ENCODE measurements at regions not wholly inside any gene's neighbourhood (a gene's known extent, or its start where the extent isn't known, plus 50 kb on each side); places are given as distances from the start of the nearest gene placed in this dataset.
"Not testable (repeated sequence)": the region's sequence is repeated elsewhere in the genome, so short reads cannot be mapped to it uniquely, and the experiment has no call there.

GRCh38 chr1:185467122-185467521 lies 150.1 kb upstream of the IVNS1ABP start:
- Histone ChIP-seq H3K4me1 (ENCODE audit: control insufficient read depth, low read length) (no peaks in the 10 kb centered on the region), H3K27ac (ENCODE audit: low read depth, low read length) (no peak overlapping the region), H3K9me3 (ENCODE audit: control insufficient read depth, insufficient read depth, low read length) (no peaks in the 10 kb centered on the region), H3K4me3 (ENCODE audit: low read length) (no peak overlapping the region), H4K20me1 (ENCODE audit: control insufficient read depth, insufficient read depth, low read depth, low read length) (no peaks in the 10 kb centered on the region), H3K9me2 (replicated peaks; ENCODE audit: control insufficient read depth, low read length) (no peaks in the 10 kb centered on the region), H3K36me3 (ENCODE audit: control insufficient read depth, low read length) (no peaks in the 10 kb centered on the region), H3K4me2 (ENCODE audit: low read length) (no peak overlapping the region), H3K79me2 (ENCODE audit: control insufficient read depth, low read length) (no peaks in the 10 kb centered on the region), H3K27me3 (ENCODE audit: control insufficient read depth, low read length) (no peaks in the 10 kb centered on the region), H3F3A (ENCODE audit: control insufficient read depth, insufficient read depth) (no peaks in the 10 kb centered on the region)
- no peak for TF ChIP-seq EZH2phosphoT487 (IDR thresholded peaks at IDR 0.05; ENCODE audit: borderline replicate concordance, low read length)
- TF ChIP-seq CTCF (IDR thresholded peaks at IDR 0.05; ENCODE audit: low read depth, low read length, poor library complexity, severe bottlenecking): no peak

- H3K4me3 ChIP-seq (ENCODE audit: low read length): no peak overlapping the region
- no peak for TF ChIP-seq EZH2phosphoT487 (IDR thresholded peaks at IDR 0.05; ENCODE audit: borderline replicate concordance, low read length)
- TF ChIP-seq CTCF (IDR thresholded peaks at IDR 0.05; ENCODE audit: low read depth, low read length, poor library complexity, severe bottlenecking): no peak
- H3K36me3 ChIP-seq (ENCODE audit: control insufficient read depth, low read length): no peaks in the 10 kb centered on the region
- no peaks in the 10 kb centered on the region for H3K4me1 ChIP-seq (ENCODE audit: control insufficient read depth, low read length)
- no peaks in the 10 kb centered on the region for H3K79me2 ChIP-seq (ENCODE audit: control insufficient read depth, low read length)
- no peak overlapping the region for H3K27ac ChIP-seq (ENCODE audit: low read depth, low read length)
- no peak overlapping the region for H3K4me2 ChIP-seq (ENCODE audit: low read length)
- H3K9me2 ChIP-seq (replicated peaks; ENCODE audit: control insufficient read depth, low read length): no peaks in the 10 kb centered on the region
- H4K20me1 ChIP-seq (ENCODE audit: control insufficient read depth, insufficient read depth, low read depth, low read length): no peaks in the 10 kb centered on the region
- H3K27me3 ChIP-seq (ENCODE audit: control insufficient read depth, low read length): no peaks in the 10 kb centered on the region
- no peaks in the 10 kb centered on the region for H3F3A ChIP-seq (ENCODE audit: control insufficient read depth, insufficient read depth)
- H3K9me3 ChIP-seq (ENCODE audit: control insufficient read depth, insufficient read depth, low read length): no peaks in the 10 kb centered on the region
Measured at GRCh38 chr1:185464777-185465176, 147.7 kb upstream of the IVNS1ABP start.

GRCh38 chr1:185463433-185463832 lies 146.4 kb upstream of the IVNS1ABP start:
- Histone ChIP-seq H3K4me1 (ENCODE audit: control insufficient read depth, low read length) (no peaks in the 10 kb centered on the region), H3K4me3 (ENCODE audit: low read length) (no peak overlapping the region), H3K9me3 (ENCODE audit: control insufficient read depth, insufficient read depth, low read length) (no peaks in the 10 kb centered on the region), H3K27ac (ENCODE audit: low read depth, low read length) (no peak overlapping the region), H4K20me1 (ENCODE audit: control insufficient read depth, insufficient read depth, low read depth, low read length) (no peaks in the 10 kb centered on the region), H3K36me3 (ENCODE audit: control insufficient read depth, low read length) (no peaks in the 10 kb centered on the region), H3F3A (ENCODE audit: control insufficient read depth, insufficient read depth) (no peaks in the 10 kb centered on the region), H3K79me2 (ENCODE audit: control insufficient read depth, low read length) (no peaks in the 10 kb centered on the region), H3K9me2 (replicated peaks; ENCODE audit: control insufficient read depth, low read length) (no peaks in the 10 kb centered on the region), H3K27me3 (ENCODE audit: control insufficient read depth, low read length) (no peaks in the 10 kb centered on the region), H3K4me2 (ENCODE audit: low read length) (no peak overlapping the region)
- TF ChIP-seq CTCF (IDR thresholded peaks at IDR 0.05; ENCODE audit: low read depth, low read length, poor library complexity, severe bottlenecking) (no peak), EZH2phosphoT487 (IDR thresholded peaks at IDR 0.05; ENCODE audit: borderline replicate concordance, low read length) (no peak)

GRCh38 chr1:185463011-185463410 lies 146.0 kb upstream of the IVNS1ABP start:
- H3K4me2 ChIP-seq (ENCODE audit: low read length): no peak overlapping the region
- no peaks in the 10 kb centered on the region for H3K9me2 ChIP-seq (replicated peaks; ENCODE audit: control insufficient read depth, low read length)
- H3K36me3 ChIP-seq (ENCODE audit: control insufficient read depth, low read length): no peaks in the 10 kb centered on the region
- no peaks in the 10 kb centered on the region for H3K9me3 ChIP-seq (ENCODE audit: control insufficient read depth, insufficient read depth, low read length)
- H3K79me2 ChIP-seq (ENCODE audit: control insufficient read depth, low read length): no peaks in the 10 kb centered on the region
- no peaks in the 10 kb centered on the region for H3K27me3 ChIP-seq (ENCODE audit: control insufficient read depth, low read length)
- no peaks in the 10 kb centered on the region for H3F3A ChIP-seq (ENCODE audit: control insufficient read depth, insufficient read depth)
- H3K4me1 ChIP-seq (ENCODE audit: control insufficient read depth, low read length): no peaks in the 10 kb centered on the region
- no peak overlapping the region for H3K4me3 ChIP-seq (ENCODE audit: low read length)
- TF ChIP-seq EZH2phosphoT487 (IDR thresholded peaks at IDR 0.05; ENCODE audit: borderline replicate concordance, low read length) (no peak), CTCF (IDR thresholded peaks at IDR 0.05; ENCODE audit: low read depth, low read length, poor library complexity, severe bottlenecking) (no peak)
- H3K27ac ChIP-seq (ENCODE audit: low read depth, low read length): no peak overlapping the region
- H4K20me1 ChIP-seq (ENCODE audit: control insufficient read depth, insufficient read depth, low read depth, low read length): no peaks in the 10 kb centered on the region

GRCh38 chr1:185460723-185461122 lies 143.7 kb upstream of the IVNS1ABP start:
- not testable (repeated sequence) for H3K79me2 ChIP-seq (ENCODE audit: control insufficient read depth, low read length); H4K20me1 ChIP-seq (ENCODE audit: control insufficient read depth, insufficient read depth, low read depth, low read length); H3K27me3 ChIP-seq (ENCODE audit: control insufficient read depth, low read length); H3K9me3 ChIP-seq (ENCODE audit: control insufficient read depth, insufficient read depth, low read length); H3K27ac ChIP-seq (ENCODE audit: low read depth, low read length); H3K4me1 ChIP-seq (ENCODE audit: control insufficient read depth, low read length); H3K4me3 ChIP-seq (ENCODE audit: low read length); H3K9me2 ChIP-seq (replicated peaks; ENCODE audit: control insufficient read depth, low read length); H3F3A ChIP-seq (ENCODE audit: control insufficient read depth, insufficient read depth); H3K4me2 ChIP-seq (ENCODE audit: low read length); H3K36me3 ChIP-seq (ENCODE audit: control insufficient read depth, low read length)
